Osteoblast (primary cell): ENCODE measurements at regions not wholly inside any gene's neighbourhood (a gene's known extent, or its start where the extent isn't known, plus 50 kb on each side); places are given as distances from the start of the nearest gene placed in this dataset.

Source experiments
- DNase-seq: peaks from one replicate; pipeline ENCODE4 v3.0.0; 2011; ENCODE audit warnings: low spot score, mixed read lengths; ENCODE audit not compliant: insufficient read length; ENCODE audit errors: missing footprints
- H2AFZ ChIP-seq: 2 replicates; pipeline ENCODE4 v1.6.0; 2011; ENCODE audit warnings: mild to moderate bottlenecking, low read length
- H3K27ac ChIP-seq: 2 replicates; pipeline ENCODE4 v1.5.1; 2011; ENCODE audit warnings: mild to moderate bottlenecking, low read depth, low read length, moderate library complexity
- H3K27me3 ChIP-seq: 2 replicates; pipeline ENCODE4 v1.6.0; 2012; ENCODE audit warnings: mild to moderate bottlenecking, control low read depth, inconsistent platforms, low read length, moderate library complexity; ENCODE audit not compliant: insufficient read depth
- H3K36me3 ChIP-seq: 2 replicates; pipeline ENCODE4 v1.5.1; 2011; ENCODE audit warnings: mild to moderate bottlenecking, low read length, control low read depth, moderate library complexity; ENCODE audit not compliant: insufficient read depth
- H3K4me1 ChIP-seq: 2 replicates; pipeline ENCODE4 v1.5.1; 2011; ENCODE audit warnings: mild to moderate bottlenecking, low read length, control low read depth, moderate library complexity; ENCODE audit not compliant: insufficient read depth
- H3K4me2 ChIP-seq: 2 replicates; pipeline ENCODE4 v1.6.0; 2011; ENCODE audit warnings: mild to moderate bottlenecking, low read length; ENCODE audit not compliant: insufficient read depth
- H3K4me3 ChIP-seq: fragments of 200-600 bp; sonication (generic); 3 replicates; pipeline ENCODE4 v1.5.1; 2012; ENCODE audit warnings: mild to moderate bottlenecking, low read length, inconsistent platforms; ENCODE audit not compliant: insufficient read depth
- H3K79me2 ChIP-seq: 2 replicates; pipeline ENCODE4 v1.6.0; 2012; ENCODE audit warnings: mild to moderate bottlenecking, low read length, control low read depth, inconsistent platforms; ENCODE audit not compliant: insufficient read depth
- H3K9me3 ChIP-seq: 2 replicates; pipeline ENCODE4 v1.5.1; 2011; ENCODE audit warnings: low read depth, low read length, control low read depth
- H4K20me1 ChIP-seq: 2 replicates; pipeline ENCODE4 v1.6.0; 2012; ENCODE audit warnings: mild to moderate bottlenecking, low read length, control low read depth; ENCODE audit not compliant: insufficient read depth
- CTCF ChIP-seq: IDR thresholded peaks from 2 replicates; pipeline ENCODE4 v1.5.1; 2011; ENCODE audit warnings: mild to moderate bottlenecking, low read depth, low read length, moderate library complexity; ENCODE audit errors: extremely low read depth

- Histone ChIP-seq H2AFZ (no peak overlapping the region), H3K36me3 (no peaks in the 10 kb centered on the region), H3K4me1 (no peaks in the 10 kb centered on the region), H3K27ac (no peak overlapping the region), H4K20me1 (no peaks in the 10 kb centered on the region), H3K4me3 (no peak overlapping the region), H3K79me2 (no peaks in the 10 kb centered on the region), H3K27me3 (no peaks in the 10 kb centered on the region), H3K9me3 (peaks cover 2% of the 10 kb centered on the region), H3K4me2 (no peak overlapping the region)
- no peak for DNase-seq
- no peak for TF ChIP-seq CTCF
These were observed 349.0 kb downstream of the MCTP2 start for GRCh38 chr15:94580211-94580885.

- no peak overlapping the region for H3K4me3 ChIP-seq
- no peaks in the 10 kb centered on the region for H3K36me3 ChIP-seq
- no peak for DNase-seq
These were observed 351.0 kb downstream of the MCTP2 start for GRCh38 chr15:94582368-94582767.

GRCh38 chr15:94584833-94585244 is 353.5 kb downstream of the MCTP2 start:
- Histone ChIP-seq H4K20me1 (no peaks in the 10 kb centered on the region), H3K4me1 (no peaks in the 10 kb centered on the region), H3K27ac (no peak overlapping the region), H2AFZ (no peak overlapping the region), H3K27me3 (no peaks in the 10 kb centered on the region), H3K4me3 (no peak overlapping the region), H3K79me2 (no peaks in the 10 kb centered on the region), H3K36me3 (no peaks in the 10 kb centered on the region), H3K9me3 (peaks cover 2% of the 10 kb centered on the region), H3K4me2 (no peak overlapping the region)
- no peak for TF ChIP-seq CTCF
- no peak for DNase-seq

More at GRCh38 chr15:94582368-94582767, 351.0 kb downstream of the MCTP2 start:
- no peaks in the 10 kb centered on the region for H3K79me2 ChIP-seq
- no peak overlapping the region for H2AFZ ChIP-seq
- no peaks in the 10 kb centered on the region for H3K4me1 ChIP-seq
- no peak overlapping the region for H3K27ac ChIP-seq
- no peaks in the 10 kb centered on the region for H3K27me3 ChIP-seq
- no peak overlapping the region for H3K4me2 ChIP-seq
- TF ChIP-seq CTCF = no peak
- H4K20me1 ChIP-seq = no peaks in the 10 kb centered on the region
- H3K9me3 ChIP-seq = peaks cover 2% of the 10 kb centered on the region

GRCh38 chr15:94586099-94586498 is 354.7 kb downstream of the MCTP2 start:
- no peak overlapping the region for H3K27ac ChIP-seq

More at GRCh38 chr15:94586099-94586498, 354.7 kb downstream of the MCTP2 start:
- H3K79me2 ChIP-seq = no peaks in the 10 kb centered on the region
- no peaks in the 10 kb centered on the region for H3K27me3 ChIP-seq
- TF ChIP-seq CTCF = no peak
- no peak for DNase-seq
- no peaks in the 10 kb centered on the region for H4K20me1 ChIP-seq
- no peak overlapping the region for H3K4me3 ChIP-seq
- no peak overlapping the region for H3K4me2 ChIP-seq
- H3K36me3 ChIP-seq = no peaks in the 10 kb centered on the region
- peaks cover 2% of the 10 kb centered on the region for H3K9me3 ChIP-seq
- no peak overlapping the region for H2AFZ ChIP-seq
- H3K4me1 ChIP-seq = no peaks in the 10 kb centered on the region
